H1 (cell line): ENCODE measurements at regions not wholly inside any gene's neighbourhood (a gene's known extent, or its start where the extent isn't known, plus 50 kb on each side); places are given as distances from the start of the nearest gene placed in this dataset.
A peak's percentile ranks its signal among the peaks of the same experiment; 100 is the strongest.

Source experiments
- CTCF ChIA-PET: fragments of 300-600 bp; sonication (Branson Sonifier 250); formaldehyde crosslinking; loops from one replicate; lab custom pipeline; 2021; ENCODE audit not compliant: partially characterized antibody; lab: Charles Lee
- POLR2A ChIA-PET: fragments of 300-600 bp; sonication (Branson Sonifier 250); formaldehyde crosslinking; loops from one replicate; lab custom pipeline; 2021; ENCODE audit warnings: inconsistent platforms; ENCODE audit not compliant: partially characterized antibody; lab: Charles Lee
- DNase-seq, 2 experiments: peaks; one replicate each; pipeline versions ENCODE4 v3.0.0 to v3.0.0-alpha.2; 2010 to 2022; ENCODE audit warnings: low spot score in 2 of 2, low read depth in 1 of 2, mixed read lengths in 1 of 2
- FAIRE-seq: peaks from 2 replicates; lab custom pipeline; 2011; peaks lifted over from hg19 to GRCh38; lab: Jason Lieb, UNC
- H2AFZ ChIP-seq: 2 replicates; pipeline ENCODE4 v1.8.1; 2012; ENCODE audit warnings: low read length, inconsistent platforms
- H2AK5ac ChIP-seq: 2 replicates; pipeline ENCODE4 v1.6.1; 2013; ENCODE audit warnings: low read depth, low read length
- H2BK120ac ChIP-seq: replicated peaks from 2 replicates; pipeline ENCODE3; 2013; ENCODE audit warnings: low read depth, low read length, inconsistent platforms
- H2BK12ac ChIP-seq: 2 replicates; pipeline ENCODE4 v1.6.1; 2013; ENCODE audit warnings: low read depth, low read length
- H2BK15ac ChIP-seq: 2 replicates; pipeline ENCODE4 v1.6.1; 2013; ENCODE audit warnings: low read length
- H2BK20ac ChIP-seq: 2 replicates; pipeline ENCODE4 v1.6.1; 2013; ENCODE audit warnings: low read length
- H2BK5ac ChIP-seq: 2 replicates; pipeline ENCODE4 v1.6.1; 2013; ENCODE audit warnings: low read depth, low read length
- H3K14ac ChIP-seq: 2 replicates; pipeline ENCODE4 v1.6.1; 2013; ENCODE audit warnings: inconsistent platforms; ENCODE audit not compliant: insufficient read length
- H3K18ac ChIP-seq: 2 replicates; pipeline ENCODE4 v1.6.1; 2013; ENCODE audit warnings: low read length; ENCODE audit errors: extremely low read depth
- H3K23ac ChIP-seq: 2 replicates; pipeline ENCODE4 v1.6.1; 2013; ENCODE audit warnings: inconsistent platforms; ENCODE audit not compliant: insufficient read length
- H3K23me2 ChIP-seq: 2 replicates; pipeline ENCODE4 v1.6.1; 2013; ENCODE audit warnings: low read depth, low read length
- H3K27ac ChIP-seq: 2 replicates; pipeline ENCODE4 v1.6.1; 2011; ENCODE audit warnings: low read depth, low read length, inconsistent platforms
- H3K27me3 ChIP-seq, 4 experiments: replicated peaks in 1 of 4; 1 replicate in 1 of 4; 2 replicates in 3 of 4; pipeline versions ENCODE4 v1.6.1 to v1.8.1; 2011 to 2013; ENCODE audit warnings: low read length in 3 of 4, mild to moderate bottlenecking in 3 of 4, inconsistent platforms in 2 of 4, mixed read lengths in 2 of 4, moderate library complexity in 1 of 4; ENCODE audit not compliant: control insufficient read depth in 3 of 4, insufficient read depth in 3 of 4; ENCODE audit errors: extremely low read depth in 1 of 4
- H3K36me3 ChIP-seq, 4 experiments: 2 replicates each; pipeline versions ENCODE4 v1.6.1 to v1.8.1; 2011 to 2013; ENCODE audit warnings: mild to moderate bottlenecking in 4 of 4, low read length in 3 of 4, moderate library complexity in 2 of 4, control low read depth in 1 of 4, inconsistent platforms in 1 of 4; ENCODE audit not compliant: insufficient read depth in 4 of 4, control insufficient read depth in 2 of 4
- H3K4ac ChIP-seq: replicated peaks from 2 replicates; pipeline ENCODE3; 2013; ENCODE audit warnings: low read length, low read depth, mixed read lengths, inconsistent platforms; ENCODE audit not compliant: insufficient read length
- H3K4me1 ChIP-seq, 4 experiments: replicated peaks in 1 of 4; 1 replicate in 1 of 4; 2 replicates in 3 of 4; pipeline versions ENCODE4 v1.6.1 to v1.8.1; 2011 to 2013; ENCODE audit warnings: low read length in 3 of 4, inconsistent platforms in 2 of 4, mixed read lengths in 1 of 4; ENCODE audit not compliant: insufficient read depth in 4 of 4, control insufficient read depth in 3 of 4
- H3K4me2 ChIP-seq, 2 experiments: 2 replicates each; pipeline versions ENCODE4 v1.6.1 to v1.8.1; 2011 to 2013; ENCODE audit warnings: low read depth in 2 of 2, low read length in 2 of 2, control low read depth in 1 of 2, inconsistent platforms in 1 of 2, mild to moderate bottlenecking in 1 of 2; ENCODE audit not compliant: insufficient read depth in 1 of 2
- H3K4me3 ChIP-seq, 4 experiments: fragments of 200-600, 300-600 bp in 1 of 4; sonication (generic), shearing (Covaris generic), sonication (Bioruptor Twin) in 1 of 4; 2 replicates each; pipeline versions ENCODE4 v1.5.1 to v1.8.1; 2011 to 2016; ENCODE audit warnings: low read length in 4 of 4, low read depth in 3 of 4, control low read depth in 2 of 4, inconsistent platforms in 2 of 4, mild to moderate bottlenecking in 2 of 4, mixed read lengths in 1 of 4, moderate library complexity in 1 of 4; ENCODE audit not compliant: insufficient read depth in 2 of 4; ENCODE audit errors: extremely low read depth in 1 of 4
- H3K56ac ChIP-seq: replicated peaks from 2 replicates; pipeline ENCODE3; 2013; ENCODE audit warnings: low read depth, mild to moderate bottlenecking, mixed read lengths, low read length, inconsistent platforms; ENCODE audit not compliant: insufficient read length
- H3K79me1 ChIP-seq: 2 replicates; pipeline ENCODE4 v1.6.1; 2013; ENCODE audit warnings: low read depth, low read length, control low read depth
- H3K79me2 ChIP-seq, 2 experiments: 2 replicates each; pipeline versions ENCODE4 v1.6.1 to v1.8.1; 2012 to 2013; ENCODE audit warnings: low read length in 2 of 2, mild to moderate bottlenecking in 2 of 2, inconsistent platforms in 1 of 2; ENCODE audit not compliant: insufficient read depth in 2 of 2, control insufficient read depth in 1 of 2
- H3K9ac ChIP-seq, 4 experiments: replicated peaks in 1 of 4; 1 replicate in 1 of 4; 2 replicates in 3 of 4; pipeline versions ENCODE4 v1.6.1 to v1.8.1; 2011 to 2013; ENCODE audit warnings: low read depth in 3 of 4, low read length in 3 of 4, control low read depth in 2 of 4, mild to moderate bottlenecking in 2 of 4, moderate library complexity in 2 of 4, inconsistent platforms in 1 of 4; ENCODE audit errors: extremely low read depth in 1 of 4
- H3K9me3 ChIP-seq, 2 experiments: 2 replicates each; pipeline versions ENCODE4 v1.6.1 to v1.8.1; 2012 to 2013; ENCODE audit warnings: mild to moderate bottlenecking in 2 of 2, moderate library complexity in 2 of 2, control low read depth in 1 of 2, inconsistent platforms in 1 of 2, low read depth in 1 of 2, low read length in 1 of 2, mixed read lengths in 1 of 2; ENCODE audit not compliant: insufficient read depth in 2 of 2
- H4K20me1 ChIP-seq, 2 experiments: replicated peaks in 1 of 2; 2 replicates each; pipeline versions ENCODE3 to v1.8.1; 2011 to 2013; ENCODE audit warnings: inconsistent platforms in 2 of 2, low read length in 2 of 2, mild to moderate bottlenecking in 1 of 2; ENCODE audit not compliant: insufficient read depth in 2 of 2, control insufficient read depth in 1 of 2
- H4K5ac ChIP-seq: 2 replicates; pipeline ENCODE4 v1.6.1; 2013; ENCODE audit warnings: low read length, low read depth, mixed read lengths, inconsistent platforms; ENCODE audit not compliant: insufficient read length
- H4K8ac ChIP-seq: 2 replicates; pipeline ENCODE4 v1.8.0; 2013; ENCODE audit warnings: mild to moderate bottlenecking, moderate library complexity, low read length, inconsistent platforms; ENCODE audit not compliant: insufficient read depth; ENCODE audit errors: extremely low read depth
- H4K91ac ChIP-seq: replicated peaks from 2 replicates; pipeline ENCODE3; 2013; ENCODE audit warnings: low read length, mixed read lengths, inconsistent platforms; ENCODE audit not compliant: insufficient read length
- CREB1 ChIP-seq: IDR thresholded peaks from 2 replicates; pipeline ENCODE4 v1.6.1; 2012; ENCODE audit warnings: inconsistent platforms
- HDAC2 ChIP-seq, 2 experiments: fragments of 300-600 bp in 1 of 2; sonication (generic) in 1 of 2; IDR thresholded peaks; 2 replicates each; pipeline ENCODE4 v1.6.1; 2011 to 2012; ENCODE audit warnings: low read depth in 2 of 2, low read length in 2 of 2, mild to moderate bottlenecking in 2 of 2, moderate library complexity in 2 of 2, borderline replicate concordance in 1 of 2, inconsistent platforms in 1 of 2
- RAD21 ChIP-seq, 2 experiments: IDR thresholded peaks in 1 of 2; conservative IDR thresholded peaks in 1 of 2; 2 replicates each; pipeline ENCODE4 v1.6.1; 2011; ENCODE audit warnings: low read depth in 2 of 2, low read length in 2 of 2, improper control_type of control experiment in 1 of 2, inconsistent platforms in 1 of 2, mild to moderate bottlenecking in 1 of 2, moderate library complexity in 1 of 2
- SP4 ChIP-seq: IDR thresholded peaks from 2 replicates; pipeline ENCODE4 v1.6.1; 2012; ENCODE audit warnings: low read length, inconsistent platforms
- WGBS, 2 experiments: shearing (Covaris generic) in 1 of 2; methylation state at CpG; one replicate each; pipeline versions ENCODE4 v1.1.6 to v1.1.7; 2013 to 2015; ENCODE audit warnings: low lambda C conversion rate in 2 of 2, mixed read lengths in 2 of 2, inconsistent platforms in 1 of 2, low coverage in 1 of 2, missing lambda C conversion rate in 1 of 2; ENCODE audit not compliant: insufficient replicate concordance in 2 of 2, insufficient coverage in 1 of 2, insufficient read length in 1 of 2; ENCODE audit errors: extremely low coverage in 1 of 2, missing lambda C conversion rate in 1 of 2; 5-methylcytosine and 5-hydroxymethylcytosine counted together

GRCh38 chr2:120828829-120829632 is 93.4 kb downstream of the GLI2 start:
- Histone ChIP-seq H3K56ac (no peak overlapping the region), H2BK20ac (peak overlapping the region; percentile 62; the same call in 1 of the 2 replicates), H3K4me3 (no peak overlapping the region), H3K23ac (no peak overlapping the region), H3K18ac (no peak overlapping the region), H2BK15ac (no peak overlapping the region), H3K27ac (no peak overlapping the region), H3K27me3 (no peaks in the 10 kb centered on the region), H3K14ac (no peak overlapping the region), H4K91ac (peak overlapping the region; percentile 20), H2AFZ (no peak overlapping the region), H3K4me2 (no peak overlapping the region), H2AK5ac (0 out of 2 replicates have a peak overlapping the region, but pooled peaks have one; percentile 71), H3K4ac (peak overlapping the region; percentile 25), H3K79me1 (peaks cover 35% of the 10 kb centered on the region), H3K23me2 (no peaks in the 10 kb centered on the region), H3K9ac (no peak overlapping the region), H3K9me3 (no peaks in the 10 kb centered on the region), H4K8ac (no peak overlapping the region; the same call in 1 of the 2 replicates), H2BK12ac (no peak overlapping the region), H4K20me1 (peaks cover 20 to 33% of the 10 kb centered on the region in 2 experiments), H4K5ac (no peak overlapping the region), H3K4me1 (peaks cover 0 to 21% (median 15%) of the 10 kb centered on the region in 4 experiments; a peak in 6 of 7 replicates), H3K36me3 (no peaks in the 10 kb centered on the region; a peak in 1 of 8 replicates), H3K79me2 (peaks cover 0 to 47% of the 10 kb centered on the region in 2 experiments; a peak in 2 of 4 replicates), H2BK5ac (peak overlapping the region; percentile 36; the same call in 1 of the 2 replicates)
- ChIA-PET CTCF (interaction anchor here (0.6 to 4.8 kb wide), 9 partner anchors 9 to 380 kb away, joined by 3 to 32 read pairs (median 3); no protein-coding TSS in a partner anchor), POLR2A (interaction anchor here (1.5 to 1.7 kb wide), 2 partner anchors 20 to 246 kb away, joined by 3 to 6 read pairs; no protein-coding TSS in a partner anchor)
- WGBS, 2 experiments, result 94% methylated on average over 14 of the region's 14 CpGs; no CpG with 5 or more reads in 1 of the 2 experiments
- FAIRE-seq (no peak), DNase-seq (no peak)
- TF ChIP-seq CREB1, result no peak
- no peak for TF ChIP-seq SP4
- no peak for TF ChIP-seq HDAC2 (IDR thresholded peaks at IDR 0.05; ENCODE audit: borderline replicate concordance in 1 of 2, low read depth in 2 of 2, low read length in 2 of 2)
- TF ChIP-seq RAD21 (IDR thresholded peaks at IDR 0.05 in 1 of 2, conservative IDR thresholded peaks at IDR 0.05 in 1 of 2; ENCODE audit: low read depth in 2 of 2, low read length in 2 of 2), result no peak
- TF ChIP-seq, all 59 proteins: peak for 0
- no peak overlapping the region for H2BK120ac ChIP-seq
